ENCODE measurements at regions not wholly inside any gene's neighbourhood (a gene's known extent, or its start where the extent isn't known, plus 50 kb on each side); places are given as distances from the start of the nearest gene placed in this dataset.

GRCh38 chr10:78266741-78267469 is 233.2 kb downstream of the RPS24 start:
- TF ChIP-seq NFRKB (IDR thresholded peaks at IDR 0.05) (no peak), BHLHE40 (IDR thresholded peaks at IDR 0.05; ENCODE audit: borderline replicate concordance) (no peak), FOXM1 (IDR thresholded peaks at IDR 0.05; ENCODE audit: borderline replicate concordance) (no peak), SUZ12 (IDR thresholded peaks at IDR 0.05) (no peak), FOXK2 (IDR thresholded peaks at IDR 0.05) (no peak), SP1 (IDR thresholded peaks at IDR 0.05) (no peak), HDGF (IDR thresholded peaks at IDR 0.05; ENCODE audit: borderline replicate concordance) (no peak), CTBP1 (IDR thresholded peaks at IDR 0.05; ENCODE audit: borderline replicate concordance) (no peak), FOXA1 (IDR thresholded peaks at IDR 0.05) (no peak), TARDBP (IDR thresholded peaks at IDR 0.05) (no peak), ARNT (IDR thresholded peaks at IDR 0.05) (no peak), ELF4 (IDR thresholded peaks at IDR 0.05) (no peak)
- TF ChIP-seq, protein P1, sequence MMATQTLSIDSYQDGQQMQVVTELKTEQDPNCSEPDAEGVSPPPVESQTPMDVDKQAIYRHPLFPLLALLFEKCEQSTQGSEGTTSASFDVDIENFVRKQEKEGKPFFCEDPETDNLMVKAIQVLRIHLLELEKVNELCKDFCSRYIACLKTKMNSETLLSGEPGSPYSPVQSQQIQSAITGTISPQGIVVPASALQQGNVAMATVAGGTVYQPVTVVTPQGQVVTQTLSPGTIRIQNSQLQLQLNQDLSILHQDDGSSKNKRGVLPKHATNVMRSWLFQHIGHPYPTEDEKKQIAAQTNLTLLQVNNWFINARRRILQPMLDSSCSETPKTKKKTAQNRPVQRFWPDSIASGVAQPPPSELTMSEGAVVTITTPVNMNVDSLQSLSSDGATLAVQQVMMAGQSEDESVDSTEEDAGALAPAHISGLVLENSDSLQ (IDR thresholded peaks at IDR 0.05) = no peak

Measured in HEK293T (cell line).